HCT116 (cell line): ENCODE measurements at regions not wholly inside any gene's neighbourhood (a gene's known extent, or its start where the extent isn't known, plus 50 kb on each side); places are given as distances from the start of the nearest gene placed in this dataset.

ENCODE experiments used
- ATAC-seq: fragments of 200-7000 bp; cut with Tn5 transposase; 2 replicates; pipeline ENCODE4 v1.9.1; 2020; ENCODE audit warnings: mild to moderate bottlenecking, moderate library complexity
- BruUV-seq: library from RNA; stranded (reverse); fragments of 400-500 nt; replicated peaks from 2 replicates; lab custom pipeline; 2021; lab: Mats Ljungman, UMichigan
- CTCF ChIA-PET: fragments of 300-600 bp; sonication (Branson Sonifier 250); formaldehyde crosslinking; loops from one replicate; lab custom pipeline; 2021; ENCODE audit warnings: antibody characterized with exemption; lab: Charles Lee
- POLR2A ChIA-PET: fragments of 300-600, 350-600 bp; sonication (Branson Sonifier 250); formaldehyde crosslinking; loops from one replicate; lab custom pipeline; 2021; ENCODE audit warnings: antibody characterized with exemption; lab: Charles Lee
- RAD21 ChIA-PET, 2 experiments: fragments of 300-600 bp; sonication (Branson Sonifier 250); formaldehyde crosslinking; loops; one replicate each; lab custom pipeline; 2023; ENCODE audit warnings: low total read pairs in 2 of 2; ENCODE audit not compliant: uncharacterized antibody in 2 of 2, unreplicated experiment in 2 of 2, low non-redundant PET in 1 of 2; lab: Charles Lee
- DNase-seq: peaks from one replicate; pipeline ENCODE4 v3.0.0-alpha.2; 2010; ENCODE audit warnings: low read depth, low spot score
- H2AFZ ChIP-seq: fragments of 200-600 bp; shearing (Covaris generic), sonication (generic); 2 replicates; pipeline ENCODE4 v1.6.1; 2017; ENCODE audit warnings: low read depth, mixed run types, mixed read lengths, antibody characterized with exemption, low read length; ENCODE audit not compliant: poor library complexity, severe bottlenecking
- H3K27ac ChIP-seq: 2 replicates; pipeline ENCODE4 v1.5.1; 2012; ENCODE audit warnings: low read depth, low read length
- H3K27me3 ChIP-seq: fragments of 200-600 bp; sonication (generic); 2 replicates; pipeline ENCODE4 v1.6.1; 2016; ENCODE audit warnings: mixed run types, low read length, mixed read lengths; ENCODE audit not compliant: insufficient read depth
- H3K36me3 ChIP-seq, 2 experiments: fragments of 200-500 bp in 1 of 2; fragments of 200-600 bp in 1 of 2; sonication (Bioruptor generic) in 1 of 2; sonication (generic) in 1 of 2; 2 replicates each; pipeline versions ENCODE4 v1.5.1 to v1.6.1; 2014 to 2016; ENCODE audit warnings: low read length in 2 of 2, inconsistent platforms in 1 of 2, mixed read lengths in 1 of 2, mixed run types in 1 of 2; ENCODE audit not compliant: insufficient read depth in 2 of 2, control insufficient read depth in 1 of 2
- H3K4me1 ChIP-seq, 2 experiments: fragments of 200-600 bp in 1 of 2; sonication (generic) in 1 of 2; 2 replicates each; pipeline versions ENCODE4 v1.5.1 to v1.6.1; 2012 to 2017; ENCODE audit warnings: low read length in 2 of 2, inconsistent platforms in 1 of 2, mild to moderate bottlenecking in 1 of 2, mixed read lengths in 1 of 2, mixed run types in 1 of 2, moderate library complexity in 1 of 2; ENCODE audit not compliant: insufficient read depth in 2 of 2, control insufficient read depth in 1 of 2
- H3K4me2 ChIP-seq: fragments of 200-600 bp; sonication (generic); 2 replicates; pipeline ENCODE4 v1.6.1; 2017; ENCODE audit warnings: mixed run types, low read length, mixed read lengths
- H3K4me3 ChIP-seq, 2 experiments: fragments of 200-600 bp in 1 of 2; sonication (generic) in 1 of 2; replicated peaks in 1 of 2; 2 replicates each; pipeline ENCODE4 v1.5.1; 2011 to 2016; ENCODE audit warnings: low read length in 2 of 2, control low read depth in 1 of 2, low read depth in 1 of 2, mild to moderate bottlenecking in 1 of 2, mixed read lengths in 1 of 2, mixed run types in 1 of 2
- H3K79me2 ChIP-seq: fragments of 200-600 bp; sonication (generic); 2 replicates; pipeline ENCODE4 v1.6.1; 2017; ENCODE audit warnings: mild to moderate bottlenecking, mixed run types, low read length, moderate library complexity, mixed read lengths; ENCODE audit not compliant: insufficient read depth
- H3K9ac ChIP-seq: fragments of 200-600 bp; sonication (generic); 2 replicates; pipeline ENCODE4 v1.6.1; 2016; ENCODE audit warnings: low read length, mixed read lengths
- H3K9me2 ChIP-seq: fragments of 200-600 bp; sonication (generic), shearing (Covaris generic); 2 replicates; pipeline ENCODE4 v1.6.1; 2017; ENCODE audit warnings: mixed run types, mild to moderate bottlenecking, moderate library complexity; ENCODE audit not compliant: insufficient read depth
- H3K9me3 ChIP-seq, 2 experiments: fragments of 200-500 bp in 1 of 2; fragments of 200-600 bp in 1 of 2; sonication (Bioruptor generic) in 1 of 2; sonication (generic) in 1 of 2; 2 replicates each; pipeline ENCODE4 v1.6.1; 2014 to 2017; ENCODE audit warnings: low read length in 2 of 2, mixed read lengths in 2 of 2, inconsistent platforms in 1 of 2, low read depth in 1 of 2, mild to moderate bottlenecking in 1 of 2, mixed run types in 1 of 2, moderate library complexity in 1 of 2; ENCODE audit not compliant: control insufficient read depth in 1 of 2, insufficient read depth in 1 of 2
- H4K20me1 ChIP-seq: fragments of 200-600 bp; sonication (generic), shearing (Covaris generic); 2 replicates; pipeline ENCODE4 v1.6.1; 2017; ENCODE audit warnings: mixed run types, mild to moderate bottlenecking, moderate library complexity; ENCODE audit not compliant: insufficient read depth
- CBX3 ChIP-seq: IDR thresholded peaks from 2 replicates; pipeline ENCODE4 v1.6.1; 2012; ENCODE audit warnings: low read depth
- JUND ChIP-seq: IDR thresholded peaks from 2 replicates; pipeline ENCODE4 v1.6.1; 2012
- MAX ChIP-seq: IDR thresholded peaks from 2 replicates; pipeline ENCODE4 v1.6.1; 2012
- POLR2AphosphoS5 ChIP-seq: IDR thresholded peaks from 2 replicates; pipeline ENCODE4 v1.6.1; 2011; ENCODE audit warnings: mild to moderate bottlenecking, low read depth, low read length, moderate library complexity
- SIN3A ChIP-seq: IDR thresholded peaks from 2 replicates; pipeline ENCODE4 v1.6.1; 2012; ENCODE audit warnings: low read depth
- TCF7L2 ChIP-seq: IDR thresholded peaks from 2 replicates; pipeline ENCODE4 v1.7.0; 2011; ENCODE audit warnings: borderline replicate concordance, inconsistent platforms; ENCODE audit not compliant: insufficient read depth, insufficient read length; ENCODE audit errors: extremely low read depth
- YY1 ChIP-seq: IDR thresholded peaks from 2 replicates; pipeline ENCODE4 v1.6.1; 2011; ENCODE audit warnings: low read length, low read depth, moderate library complexity, mild to moderate bottlenecking; ENCODE audit not compliant: insufficient replicate concordance; ENCODE audit errors: extremely low read depth
- ZBTB33 ChIP-seq: IDR thresholded peaks from 2 replicates; pipeline ENCODE4 v1.6.1; 2011; ENCODE audit warnings: mild to moderate bottlenecking, low read length, moderate library complexity; ENCODE audit not compliant: insufficient replicate concordance; ENCODE audit errors: extremely low read depth
- intact Hi-C: fragments of 100-400 bp; cut with micrococcal nuclease; formaldehyde crosslinking; loops from 2 replicates; pipeline ENCODE4 v1.10.0; 2022

- H3K4me3 ChIP-seq, result no peak overlapping the region
- H3K9ac ChIP-seq, result no peak overlapping the region
- no peaks in the 10 kb centered on the region for H3K27me3 ChIP-seq
- TF ChIP-seq SIN3A, result no peak
- peak; percentile 60; the same call in 1 of the 2 replicates for TF ChIP-seq CBX3
- TF ChIP-seq MAX, result no peak
- TF ChIP-seq, all 23 proteins: peak for 1
- Histone ChIP-seq H3K79me2 (no peaks in the 10 kb centered on the region), H4K20me1 (no peaks in the 10 kb centered on the region), H3K36me3 (no peaks in the 10 kb centered on the region), H3K4me2 (no peak overlapping the region), H2AFZ (no peak overlapping the region), H3K9me2 (no peaks in the 10 kb centered on the region; the same call in 1 of the 2 replicates), H3K4me1 (no peaks in the 10 kb centered on the region), H3K27ac (no peak overlapping the region), H3K9me3 (no peaks in the 10 kb centered on the region; a peak in 1 of 4 replicates)
- ATAC-seq, result no peak
- BruUV-seq, result no TSS peak
- CTCF ChIA-PET, result no interaction called here
- POLR2A ChIA-PET, result no interaction called here
- RAD21 ChIA-PET, result no interaction called here
- intact Hi-C loops, result no loop called here
- DNase-seq, result no peak
Measured at GRCh38 chr6:120478650-120479049, 855.6 kb downstream of the TBC1D32 start.

- Histone ChIP-seq H3K27me3 (no peaks in the 10 kb centered on the region), H3K4me1 (no peaks in the 10 kb centered on the region), H4K20me1 (no peaks in the 10 kb centered on the region), H3K4me3 (no peak overlapping the region), H3K9ac (no peak overlapping the region), H3K4me2 (no peak overlapping the region), H3K9me3 (peaks cover 0 to 4% of the 10 kb centered on the region in 2 experiments; a peak in 2 of 4 replicates), H3K79me2 (no peaks in the 10 kb centered on the region), H3K36me3 (no peaks in the 10 kb centered on the region), H2AFZ (no peak overlapping the region), H3K27ac (no peak overlapping the region), H3K9me2 (no peaks in the 10 kb centered on the region)
- ATAC-seq (no peak), DNase-seq (no peak)
- intact Hi-C loops, result no loop called here
- POLR2A ChIA-PET, result no interaction called here
- no peak for TF ChIP-seq POLR2AphosphoS5
- no peak for TF ChIP-seq YY1
- no peak for TF ChIP-seq TCF7L2
- TF ChIP-seq JUND, result no peak
- TF ChIP-seq ZBTB33, result no peak
- CTCF ChIA-PET, result no interaction called here
- no TSS peak for BruUV-seq
- RAD21 ChIA-PET, result no interaction called here
Measured at GRCh38 chr6:120473804-120474203, 860.5 kb downstream of the TBC1D32 start.
